Upper lobe of right lung (tissue), 1 donor: ENCODE measurements at regions not wholly inside any gene's neighbourhood (a gene's known extent, or its start where the extent isn't known, plus 50 kb on each side); places are given as distances from the start of the nearest gene placed in this dataset.

ENCODE experiments used
- ATAC-seq: fragments of 200-7000 bp; cut with Tn5 transposase; one replicate; pipeline ENCODE4 v1.9.1; 2020; ENCODE audit warnings: mild to moderate bottlenecking, moderate library complexity
- DNase-seq: peaks from one replicate; pipeline ENCODE4 v3.0.0-alpha.2; 2020
- H3K27ac ChIP-seq: fragments of 200-600 bp; one replicate; pipeline ENCODE4 v1.8.0; 2022
- H3K27me3 ChIP-seq: fragments of 200-600 bp; one replicate; pipeline ENCODE4 v1.8.0; 2022; ENCODE audit warnings: mild to moderate bottlenecking
- H3K36me3 ChIP-seq: fragments of 200-600 bp; one replicate; pipeline ENCODE4 v1.8.0; 2022
- H3K4me1 ChIP-seq: fragments of 200-600 bp; one replicate; pipeline ENCODE4 v1.8.0; 2022
- H3K4me3 ChIP-seq: fragments of 200-600 bp; one replicate; pipeline ENCODE4 v1.8.0; 2022; ENCODE audit warnings: mild to moderate bottlenecking
- H3K9me3 ChIP-seq: fragments of 200-600 bp; one replicate; pipeline ENCODE4 v1.8.0; 2022
- CTCF ChIP-seq: fragments of 200-600 bp; IDR thresholded peaks from one replicate; pipeline ENCODE4 v1.8.0; 2022; ENCODE audit warnings: antibody characterized with exemption
- intact Hi-C: fragments of 100-400 bp; cut with DNase I; formaldehyde crosslinking; loops from one replicate; pipeline ENCODE4 v1.11.0; 2022
- donor health status: DM: no; HTN: yes; CAD: no; lungs with severe emphysema.

DNA sequence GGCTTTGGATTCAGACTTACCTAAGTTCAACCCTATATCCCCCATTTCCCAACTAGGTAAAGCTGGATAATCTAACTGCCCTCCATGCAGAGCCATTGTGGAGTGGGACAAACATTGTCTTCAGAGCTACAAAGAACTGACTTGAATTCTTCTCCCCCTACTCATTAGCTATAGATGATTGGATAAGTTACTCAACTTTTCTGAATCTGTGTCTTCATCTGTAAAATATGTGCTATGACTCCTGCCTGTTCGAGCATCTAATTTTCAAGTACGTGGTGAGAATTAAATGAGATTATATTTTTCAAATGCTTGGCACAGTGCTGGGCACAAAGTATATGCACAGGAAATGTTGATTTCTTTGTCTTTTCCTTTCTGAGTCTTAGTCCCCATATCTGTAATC, 240.3 kb upstream of the TCF21 start:
- ATAC-seq (no peak), DNase-seq (no peak)
- Histone ChIP-seq H3K4me3 (no peak overlapping the region), H3K27me3 (no peaks in the 10 kb centered on the region), H3K36me3 (no peaks in the 10 kb centered on the region), H3K9me3 (no peaks in the 10 kb centered on the region), H3K27ac (no peak overlapping the region), H3K4me1 (no peaks in the 10 kb centered on the region)
- TF ChIP-seq CTCF: no peak
- intact Hi-C loops: no loop called here

DNA sequence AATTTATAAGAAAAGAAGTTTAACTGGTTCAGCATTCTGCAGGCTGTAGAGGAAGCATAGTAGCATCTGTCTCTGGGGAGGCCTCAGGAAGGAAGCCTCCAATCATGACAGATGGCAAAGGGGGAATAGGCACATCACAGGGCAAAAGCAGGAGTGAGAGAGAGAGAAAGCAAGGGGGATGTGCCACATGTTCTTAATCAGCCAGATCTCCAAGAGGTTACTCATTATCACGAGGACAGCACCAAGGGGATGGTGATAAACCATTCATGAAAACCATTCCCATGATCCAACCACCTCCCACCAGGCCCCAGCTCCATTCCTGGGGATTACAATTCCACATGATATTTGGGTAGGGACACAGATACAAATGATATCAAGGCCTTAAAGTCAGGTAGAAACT, 217.5 kb upstream of the TCF21 start:
- ATAC-seq (no peak), DNase-seq (no peak)
- intact Hi-C loops: no loop called here
- Histone ChIP-seq H3K4me1 (no peaks in the 10 kb centered on the region), H3K27ac (no peak overlapping the region), H3K4me3 (no peak overlapping the region), H3K36me3 (no peaks in the 10 kb centered on the region), H3K27me3 (no peaks in the 10 kb centered on the region), H3K9me3 (no peaks in the 10 kb centered on the region)
- TF ChIP-seq CTCF: no peak

DNA sequence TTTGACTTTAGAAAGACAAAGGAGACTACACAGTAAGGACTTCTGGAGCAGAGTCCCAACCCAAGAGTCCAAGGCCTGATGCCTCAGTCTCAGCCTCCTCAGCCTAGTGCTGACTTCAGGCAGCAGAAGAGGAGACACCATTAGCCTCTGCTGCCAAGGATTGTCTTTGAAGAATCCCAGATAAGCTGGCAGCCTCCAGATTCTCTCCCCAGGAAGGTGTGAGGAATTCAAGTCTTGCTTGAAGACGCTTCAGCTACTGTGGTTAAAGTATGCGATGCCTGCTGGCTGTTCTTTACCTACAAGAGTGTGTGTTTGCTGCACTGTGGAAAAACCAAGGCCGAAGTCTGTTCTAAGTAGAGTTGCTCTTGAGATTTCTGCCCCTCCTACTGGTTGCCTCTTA, 215.9 kb upstream of the TCF21 start:
- no peak for ATAC-seq
- Histone ChIP-seq H3K9me3 (no peaks in the 10 kb centered on the region), H3K36me3 (no peaks in the 10 kb centered on the region), H3K4me3 (no peak overlapping the region), H3K27ac (no peak overlapping the region), H3K4me1 (no peaks in the 10 kb centered on the region), H3K27me3 (no peaks in the 10 kb centered on the region)
- TF ChIP-seq CTCF: no peak
- intact Hi-C loops: no loop called here
- DNase-seq: no peak

GRCh38 chr6:133674661-133675060, 214.3 kb upstream of the TCF21 start:
- Histone ChIP-seq H3K9me3 (no peaks in the 10 kb centered on the region), H3K27me3 (no peaks in the 10 kb centered on the region), H3K4me3 (no peak overlapping the region), H3K27ac (no peak overlapping the region), H3K4me1 (no peaks in the 10 kb centered on the region), H3K36me3 (no peaks in the 10 kb centered on the region)
- no peak for TF ChIP-seq CTCF
- no peak for DNase-seq
- intact Hi-C loops: no loop called here
- no peak for ATAC-seq

- no peak for TF ChIP-seq CTCF
- intact Hi-C loops: no loop called here
- Histone ChIP-seq H3K36me3 (no peaks in the 10 kb centered on the region), H3K27ac (no peak overlapping the region), H3K27me3 (no peaks in the 10 kb centered on the region), H3K9me3 (no peaks in the 10 kb centered on the region), H3K4me3 (no peak overlapping the region), H3K4me1 (no peaks in the 10 kb centered on the region)
- DNase-seq (no peak), ATAC-seq (no peak)
These were observed 207.9 kb upstream of the TCF21 start for GRCh38 chr6:133680994-133681393.

GRCh38 chr6:133681891-133682290, 207.0 kb upstream of the TCF21 start:
- H3K27me3 ChIP-seq: no peaks in the 10 kb centered on the region
- no peak for TF ChIP-seq CTCF
- no peak overlapping the region for H3K4me3 ChIP-seq
- H3K36me3 ChIP-seq: no peaks in the 10 kb centered on the region
- no peak for DNase-seq
- no peaks in the 10 kb centered on the region for H3K4me1 ChIP-seq
- intact Hi-C loops: no loop called here
- H3K9me3 ChIP-seq: no peaks in the 10 kb centered on the region
- H3K27ac ChIP-seq: no peak overlapping the region
- no peak for ATAC-seq
